ENCODE measurements at regions not wholly inside any gene's neighbourhood (a gene's known extent, or its start where the extent isn't known, plus 50 kb on each side); places are given as distances from the start of the nearest gene placed in this dataset.

- TF ChIP-seq EZH2 (IDR thresholded peaks at IDR 0.05) (no peak), CTCF (IDR thresholded peaks at IDR 0.05) (no peak), EZH2phosphoT487 (IDR thresholded peaks at IDR 0.05) (no peak)
Observed at GRCh38 chr10:128964100-128964403, 503.0 kb upstream of the MGMT start.
